CD4-positive, alpha-beta T cell (primary cell): ENCODE measurements at regions not wholly inside any gene's neighbourhood (a gene's known extent, or its start where the extent isn't known, plus 50 kb on each side); places are given as distances from the start of the nearest gene placed in this dataset.

Experiments
- ATAC-seq: fragments of 200-7000 bp; cut with Tn5 transposase; one replicate; pipeline ENCODE4 v1.10.0; 2022; ENCODE audit warnings: mild to moderate bottlenecking; ENCODE audit not compliant: poor library complexity
- CTCF ChIA-PET: fragments of 350-600 bp; sonication (Branson Sonifier 250); formaldehyde crosslinking; loops from one replicate; lab custom pipeline; 2021; ENCODE audit warnings: antibody characterized with exemption, inconsistent platforms; lab: Charles Lee
- POLR2A ChIA-PET: fragments of 350-600 bp; sonication (Branson Sonifier 250); formaldehyde crosslinking; loops from one replicate; lab custom pipeline; 2021; ENCODE audit warnings: antibody characterized with exemption, inconsistent platforms; lab: Charles Lee
- DNase-seq, 14 experiments: peaks; one replicate each; pipeline ENCODE4 v3.0.0-alpha.2; 2013 to 2020; ENCODE audit warnings: mixed read lengths in 2 of 14
- H3K27ac ChIP-seq, 2 donors: one replicate each; pipeline versions ENCODE4 v1.5.1 to v1.7.0; 2013; ENCODE audit warnings: low read length in 2 of 2, low read depth in 1 of 2, mild to moderate bottlenecking in 1 of 2
- H3K27me3 ChIP-seq, 2 experiments: 1 replicate in 1 of 2; 2 replicates in 1 of 2; pipeline versions ENCODE4 v1.6.1 to v1.7.0; 2013; ENCODE audit warnings: low read length in 2 of 2, control low read depth in 1 of 2, mild to moderate bottlenecking in 1 of 2, moderate library complexity in 1 of 2; ENCODE audit not compliant: insufficient read depth in 2 of 2, control insufficient read depth in 1 of 2
- H3K36me3 ChIP-seq: one replicate; pipeline ENCODE4 v1.6.1; 2013; ENCODE audit warnings: low read length, control low read depth; ENCODE audit not compliant: insufficient read depth
- H3K4me1 ChIP-seq: one replicate; pipeline ENCODE4 v1.6.1; 2013; ENCODE audit warnings: low read length, control low read depth; ENCODE audit not compliant: insufficient read depth
- H3K4me3 ChIP-seq: one replicate; pipeline ENCODE4 v1.5.1; 2013; ENCODE audit warnings: mild to moderate bottlenecking, low read length, moderate library complexity
- H3K9me3 ChIP-seq, 2 experiments: 1 replicate in 1 of 2; 2 replicates in 1 of 2; pipeline versions ENCODE4 v1.6.1 to v1.7.0; 2013; ENCODE audit warnings: low read length in 2 of 2, mild to moderate bottlenecking in 2 of 2, control low read depth in 1 of 2, moderate library complexity in 1 of 2; ENCODE audit not compliant: control insufficient read depth in 1 of 2, insufficient read depth in 1 of 2
- H3K27ac Mint-ChIP-seq: one replicate; pipeline ENCODE4 v1.8.0; 2020; ENCODE audit warnings: mixed read lengths
- H3K27me3 Mint-ChIP-seq: one replicate; pipeline ENCODE4 v1.8.0; 2021; ENCODE audit warnings: mixed read lengths
- H3K36me3 Mint-ChIP-seq: one replicate; pipeline ENCODE4 v1.8.0; 2021; ENCODE audit warnings: low read depth, mixed read lengths
- H3K4me1 Mint-ChIP-seq: one replicate; pipeline ENCODE4 v1.8.0; 2021; ENCODE audit warnings: low read depth, mixed read lengths
- H3K4me3 Mint-ChIP-seq: one replicate; pipeline ENCODE4 v1.8.0; 2020; ENCODE audit warnings: mild to moderate bottlenecking, mixed read lengths
- H3K9me3 Mint-ChIP-seq: one replicate; pipeline ENCODE4 v1.8.0; 2020; ENCODE audit warnings: mixed read lengths
- CTCF ChIP-seq: fragments of 200-600 bp; IDR thresholded peaks from one replicate; pipeline ENCODE4 v1.8.0; 2022; ENCODE audit warnings: antibody characterized with exemption, mild to moderate bottlenecking
- intact Hi-C, 2 experiments: fragments of 100-400 bp; cut with DNase I in 1 of 2; cut with micrococcal nuclease in 1 of 2; formaldehyde crosslinking; loops; one replicate each; pipeline versions ENCODE4 v1.15.1 to v1.9.0; 2023 to 2025; cut with DNase I, micrococcal nuclease

DNA sequence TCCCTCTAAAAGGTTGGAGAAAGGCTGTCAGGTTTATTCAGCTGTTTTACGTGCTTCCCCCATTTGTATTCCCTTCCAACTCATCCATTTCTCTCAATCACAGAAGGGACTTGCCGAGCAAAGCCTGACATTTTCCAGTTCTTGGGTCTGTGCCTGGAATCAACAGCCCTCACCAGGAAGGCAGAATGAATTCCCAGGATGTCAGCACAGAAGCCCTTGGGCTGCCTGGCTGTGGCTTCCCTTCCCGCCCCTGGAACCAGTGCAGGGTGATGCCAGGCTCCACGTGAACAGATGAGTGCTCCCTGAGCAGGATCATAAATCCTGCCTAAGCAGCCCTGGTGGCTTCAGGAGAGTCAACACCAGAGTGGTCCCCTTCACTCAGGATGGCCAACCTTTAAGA is 86.1 kb upstream of the CD83 start:
- TF ChIP-seq CTCF = no peak
- Mint-ChIP-seq H3K9me3 (no peaks in the 10 kb centered on the region), H3K4me3 (no peak overlapping the region), H3K36me3 (no peaks in the 10 kb centered on the region), H3K27ac (no peak overlapping the region), H3K27me3 (peaks cover 49% of the 10 kb centered on the region), H3K4me1 (no peaks in the 10 kb centered on the region)
- DNase-seq (no peak), ATAC-seq (no peak)
- intact Hi-C loops = no loop called here
- H3K36me3 ChIP-seq = no peaks in the 10 kb centered on the region
- H3K4me1 ChIP-seq = no peaks in the 10 kb centered on the region
- peaks cover 0 to 10% of the 10 kb centered on the region in 2 experiments for H3K27me3 ChIP-seq
- no peaks in the 10 kb centered on the region for H3K9me3 ChIP-seq
- POLR2A ChIA-PET = no interaction called here
- H3K4me3 ChIP-seq = no peak overlapping the region
- CTCF ChIA-PET = no interaction called here
- no peak overlapping the region for H3K27ac ChIP-seq

GRCh38 chr6:14035071-14035847 is 82.3 kb upstream of the CD83 start:
- H3K36me3 ChIP-seq = no peaks in the 10 kb centered on the region
- H3K4me3 ChIP-seq = no peak overlapping the region
- CTCF ChIA-PET = no interaction called here
- H3K27ac ChIP-seq = no peak overlapping the region
- no peaks in the 10 kb centered on the region for H3K4me1 ChIP-seq
- Mint-ChIP-seq H3K4me3 (no peak overlapping the region), H3K27me3 (peaks cover 30% of the 10 kb centered on the region), H3K9me3 (no peaks in the 10 kb centered on the region), H3K27ac (no peak overlapping the region), H3K36me3 (no peaks in the 10 kb centered on the region), H3K4me1 (no peaks in the 10 kb centered on the region)
- ATAC-seq (no peak), DNase-seq (no peak)
- H3K9me3 ChIP-seq = no peaks in the 10 kb centered on the region
- H3K27me3 ChIP-seq = peaks cover 6 to 8% of the 10 kb centered on the region in 2 experiments
- intact Hi-C loops = no loop called here
- POLR2A ChIA-PET = no interaction called here
- TF ChIP-seq CTCF = no peak

- H3K4me1 ChIP-seq = no peaks in the 10 kb centered on the region
- no peak for TF ChIP-seq CTCF
- DNase-seq = no peak
- ATAC-seq = no peak
- no peaks in the 10 kb centered on the region for H3K4me1 Mint-ChIP-seq
- no peaks in the 10 kb centered on the region for H3K9me3 Mint-ChIP-seq
- no peak overlapping the region for H3K27ac Mint-ChIP-seq
- no peaks in the 10 kb centered on the region for H3K36me3 ChIP-seq
- H3K27me3 Mint-ChIP-seq = peaks cover 28% of the 10 kb centered on the region
- no peak overlapping the region for H3K4me3 ChIP-seq
- H3K27ac ChIP-seq = no peak overlapping the region
- intact Hi-C loops = no loop called here
- POLR2A ChIA-PET = no interaction called here
- CTCF ChIA-PET = no interaction called here
- no peaks in the 10 kb centered on the region for H3K36me3 Mint-ChIP-seq
- peaks cover 6 to 8% of the 10 kb centered on the region in 2 experiments for H3K27me3 ChIP-seq
- no peak overlapping the region for H3K4me3 Mint-ChIP-seq
- no peaks in the 10 kb centered on the region for H3K9me3 ChIP-seq
Observed at GRCh38 chr6:14035874-14036273, 81.7 kb upstream of the CD83 start.
